HFFc6 (cell line): ENCODE measurements at regions not wholly inside any gene's neighbourhood (a gene's known extent, or its start where the extent isn't known, plus 50 kb on each side); places are given as distances from the start of the nearest gene placed in this dataset.
A peak's percentile ranks its signal among the peaks of the same experiment; 100 is the strongest.

Experiments
- DNase-seq: peaks from one replicate; pipeline ENCODE4 v3.0.0-alpha.2; 2018
- H3K27ac Mint-ChIP-seq: 2 replicates; pipeline ENCODE4 v1.8.0; 2020; ENCODE audit warnings: mild to moderate bottlenecking, mixed read lengths
- H3K27me3 Mint-ChIP-seq: 2 replicates; pipeline ENCODE4 v1.8.0; 2021; ENCODE audit warnings: mild to moderate bottlenecking, moderate library complexity, mixed read lengths; ENCODE audit not compliant: insufficient read depth
- H3K36me3 Mint-ChIP-seq: 2 replicates; pipeline ENCODE4 v1.8.0; 2021; ENCODE audit warnings: low read depth, mixed read lengths
- H3K4me1 Mint-ChIP-seq: 2 replicates; pipeline ENCODE4 v1.8.0; 2020; ENCODE audit warnings: low read depth, mixed read lengths
- H3K4me3 Mint-ChIP-seq: 2 replicates; pipeline ENCODE4 v1.8.0; 2020; ENCODE audit warnings: mild to moderate bottlenecking, moderate library complexity, mixed read lengths
- H3K9me3 Mint-ChIP-seq: 2 replicates; pipeline ENCODE4 v1.8.0; 2020; ENCODE audit warnings: mild to moderate bottlenecking, mixed read lengths
- TF ChIP-seq, protein P1 (sequence below): fragments of 200-600 bp; sonication (generic); IDR thresholded peaks from 2 replicates; pipeline ENCODE4 v1.5.0; 2021; ENCODE audit warnings: antibody characterized with exemption, mild to moderate bottlenecking

DNA sequence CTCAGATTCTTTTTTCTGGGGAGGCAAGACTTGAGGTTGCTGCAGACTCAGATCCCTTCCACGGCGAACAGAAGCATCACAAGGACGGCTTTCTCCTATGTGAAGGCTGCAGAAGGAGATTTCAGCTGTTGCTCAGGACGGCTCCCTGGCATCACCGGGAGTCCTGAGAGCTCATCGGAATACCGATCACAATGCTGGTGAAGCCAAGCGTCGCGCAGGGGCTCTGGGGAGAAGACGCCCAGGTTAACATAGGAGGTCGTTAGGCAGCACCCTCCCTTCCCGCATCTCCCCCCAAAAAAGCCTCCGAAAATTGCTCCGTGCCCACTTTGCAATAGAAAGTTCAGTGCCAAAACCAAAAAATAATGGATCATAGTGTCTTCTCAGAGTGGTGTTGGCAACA, 127.2 kb upstream of the TMEM132D start:
- Mint-ChIP-seq H3K27me3 (peaks cover 3% of the 10 kb centered on the region), H3K9me3 (peaks cover 16% of the 10 kb centered on the region; the same call in 1 of the 2 replicates), H3K27ac (no peak overlapping the region), H3K4me1 (no peaks in the 10 kb centered on the region), H3K4me3 (no peak overlapping the region), H3K36me3 (no peaks in the 10 kb centered on the region)
- DNase-seq: no peak
- TF ChIP-seq, protein P1, sequence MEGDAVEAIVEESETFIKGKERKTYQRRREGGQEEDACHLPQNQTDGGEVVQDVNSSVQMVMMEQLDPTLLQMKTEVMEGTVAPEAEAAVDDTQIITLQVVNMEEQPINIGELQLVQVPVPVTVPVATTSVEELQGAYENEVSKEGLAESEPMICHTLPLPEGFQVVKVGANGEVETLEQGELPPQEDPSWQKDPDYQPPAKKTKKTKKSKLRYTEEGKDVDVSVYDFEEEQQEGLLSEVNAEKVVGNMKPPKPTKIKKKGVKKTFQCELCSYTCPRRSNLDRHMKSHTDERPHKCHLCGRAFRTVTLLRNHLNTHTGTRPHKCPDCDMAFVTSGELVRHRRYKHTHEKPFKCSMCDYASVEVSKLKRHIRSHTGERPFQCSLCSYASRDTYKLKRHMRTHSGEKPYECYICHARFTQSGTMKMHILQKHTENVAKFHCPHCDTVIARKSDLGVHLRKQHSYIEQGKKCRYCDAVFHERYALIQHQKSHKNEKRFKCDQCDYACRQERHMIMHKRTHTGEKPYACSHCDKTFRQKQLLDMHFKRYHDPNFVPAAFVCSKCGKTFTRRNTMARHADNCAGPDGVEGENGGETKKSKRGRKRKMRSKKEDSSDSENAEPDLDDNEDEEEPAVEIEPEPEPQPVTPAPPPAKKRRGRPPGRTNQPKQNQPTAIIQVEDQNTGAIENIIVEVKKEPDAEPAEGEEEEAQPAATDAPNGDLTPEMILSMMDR: no peak

- Mint-ChIP-seq H3K4me1 (no peaks in the 10 kb centered on the region), H3K27ac (no peak overlapping the region), H3K4me3 (no peak overlapping the region), H3K36me3 (no peaks in the 10 kb centered on the region), H3K9me3 (peaks cover 17% of the 10 kb centered on the region), H3K27me3 (peaks cover 4% of the 10 kb centered on the region; the same call in 1 of the 2 replicates)
- TF ChIP-seq, protein P1: peak; percentile 89
- peak; percentile 6 for DNase-seq
Observed at GRCh38 chr12:130031571-130032189, 127.9 kb upstream of the TMEM132D start.

DNA sequence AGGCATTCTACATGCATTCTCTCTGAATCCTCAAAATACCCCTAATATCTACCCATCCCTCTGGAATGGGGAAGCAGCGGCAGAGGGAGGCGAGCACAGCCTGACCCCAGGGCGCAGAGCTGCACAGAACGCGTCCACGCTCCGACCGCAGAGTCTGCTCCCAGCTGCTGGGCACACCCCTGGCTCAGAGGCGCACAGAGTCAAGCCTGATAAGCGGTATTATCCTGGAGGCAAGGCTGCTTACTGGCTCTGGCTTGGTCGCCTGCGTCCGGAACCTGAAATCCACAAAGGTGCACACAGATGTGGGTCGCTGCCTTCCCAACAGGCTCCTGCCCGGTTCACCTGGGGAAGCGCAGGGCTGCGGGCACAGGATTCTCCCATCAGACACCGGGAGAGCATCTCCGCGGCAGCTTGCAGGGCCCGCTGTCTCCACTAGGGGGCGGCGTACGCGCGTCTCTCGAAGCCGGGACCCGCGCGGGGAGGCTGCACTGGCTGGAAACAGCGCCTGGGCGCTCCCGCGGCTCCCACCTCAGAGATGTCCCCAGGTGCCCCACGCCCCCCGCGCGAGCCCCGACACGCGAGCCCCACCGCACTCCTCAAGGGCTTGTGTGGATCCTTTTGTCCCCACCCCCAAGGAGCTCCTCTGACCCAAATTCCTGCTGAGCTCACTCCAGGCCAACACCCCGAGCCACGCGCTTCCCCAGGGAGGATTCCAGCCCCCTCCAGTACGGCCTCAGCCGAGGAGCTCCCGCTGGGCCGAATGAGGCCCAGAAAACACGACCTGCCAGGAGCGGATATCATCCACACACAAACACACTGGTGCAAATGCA, 120.1 kb upstream of the FZD10 start:
- Mint-ChIP-seq H3K27ac (no peak overlapping the region), H3K4me3 (no peak overlapping the region), H3K4me1 (no peaks in the 10 kb centered on the region), H3K9me3 (peaks cover 63% of the 10 kb centered on the region), H3K27me3 (peaks cover 1% of the 10 kb centered on the region; the same call in 1 of the 2 replicates), H3K36me3 (peaks cover 9% of the 10 kb centered on the region)
- no peak for DNase-seq
- TF ChIP-seq, protein P1: peak; percentile 43; the same call in 1 of the 2 replicates

DNA sequence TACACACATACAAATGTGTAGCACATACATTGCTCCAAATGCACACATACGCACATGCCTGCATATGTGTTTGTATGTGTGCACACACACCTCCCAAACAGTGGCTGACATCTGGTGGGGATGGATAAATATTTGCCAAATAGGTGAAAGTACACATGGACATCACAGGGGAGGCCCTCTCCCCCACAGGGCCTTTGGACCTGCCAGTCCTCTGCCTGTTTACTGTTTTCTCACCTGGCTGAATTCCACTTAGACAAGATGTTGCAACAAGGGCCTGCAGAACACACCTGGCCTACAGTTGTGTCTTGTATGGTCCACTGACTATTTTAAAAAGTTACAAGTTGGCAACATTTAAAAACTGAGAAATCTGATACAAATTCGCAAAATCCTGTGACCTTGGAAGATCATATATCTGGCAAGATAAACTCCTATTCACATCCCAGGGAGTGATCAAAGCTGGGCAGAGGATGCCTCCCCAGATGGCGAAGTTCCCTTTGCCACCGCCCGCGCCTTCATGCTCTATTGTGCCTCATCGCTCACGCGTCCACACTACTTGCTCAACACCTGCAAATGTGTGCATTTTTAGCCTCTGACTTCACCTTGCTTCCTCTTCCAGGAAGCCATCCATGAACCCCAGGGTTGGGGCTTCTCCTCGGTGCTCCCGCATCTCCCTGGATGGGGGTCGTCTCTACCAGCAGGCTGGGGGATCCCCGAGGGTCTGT, 118.4 kb upstream of the FZD10 start:
- H3K36me3 Mint-ChIP-seq: peaks cover 9% of the 10 kb centered on the region
- H3K4me1 Mint-ChIP-seq: no peaks in the 10 kb centered on the region
- no peak overlapping the region for H3K4me3 Mint-ChIP-seq
- H3K27me3 Mint-ChIP-seq: no peaks in the 10 kb centered on the region; the same call in 1 of the 2 replicates
- peaks cover 56% of the 10 kb centered on the region for H3K9me3 Mint-ChIP-seq
- H3K27ac Mint-ChIP-seq: no peak overlapping the region
- TF ChIP-seq, protein P1: no peak
- DNase-seq: no peak

- H3K4me1 Mint-ChIP-seq: no peaks in the 10 kb centered on the region
- DNase-seq: no peak
- H3K36me3 Mint-ChIP-seq: peaks cover 9% of the 10 kb centered on the region
- H3K9me3 Mint-ChIP-seq: peaks cover 47% of the 10 kb centered on the region
- no peak overlapping the region for H3K27ac Mint-ChIP-seq
- no peaks in the 10 kb centered on the region; the same call in 1 of the 2 replicates for H3K27me3 Mint-ChIP-seq
- no peak overlapping the region for H3K4me3 Mint-ChIP-seq
- TF ChIP-seq, protein P1: no peak
Observed at GRCh38 chr12:130044991-130045621, 117.2 kb upstream of the FZD10 start.
